CD4-positive, alpha-beta memory T cell (primary cell): ENCODE measurements at regions not wholly inside any gene's neighbourhood (a gene's known extent, or its start where the extent isn't known, plus 50 kb on each side); places are given as distances from the start of the nearest gene placed in this dataset.

ENCODE experiments used
- CTCF ChIA-PET: fragments of 350-600 bp; sonication (Branson Sonifier 250); formaldehyde crosslinking; loops from one replicate; lab custom pipeline; 2021; ENCODE audit warnings: inconsistent platforms; ENCODE audit not compliant: partially characterized antibody; lab: Charles Lee
- POLR2A ChIA-PET: fragments of 350-600 bp; sonication (Branson Sonifier 250); formaldehyde crosslinking; loops from one replicate; lab custom pipeline; 2021; ENCODE audit not compliant: partially characterized antibody; lab: Charles Lee
- DNase-seq, 5 donors: peaks; one replicate each; pipeline versions ENCODE4 v3.0.0 to v3.0.0-alpha.2; 2020 to 2022; ENCODE audit warnings: mixed read lengths in 1 of 5
- H3K27ac ChIP-seq: one replicate; pipeline ENCODE4 v1.7.0; 2013; ENCODE audit warnings: low read depth, low read length
- H3K27me3 ChIP-seq: 2 replicates; pipeline ENCODE4 v1.7.0; 2013; ENCODE audit warnings: mild to moderate bottlenecking, low read length, moderate library complexity; ENCODE audit not compliant: insufficient read depth
- H3K36me3 ChIP-seq: 2 replicates; pipeline ENCODE4 v1.7.0; 2013; ENCODE audit warnings: mild to moderate bottlenecking, low read length, moderate library complexity; ENCODE audit not compliant: insufficient read depth
- H3K4me1 ChIP-seq: 2 replicates; pipeline ENCODE4 v1.7.0; 2013; ENCODE audit warnings: mild to moderate bottlenecking, low read length, moderate library complexity; ENCODE audit not compliant: insufficient read depth
- H3K4me3 ChIP-seq, 2 donors: one replicate each; pipeline ENCODE4 v1.7.0; 2013; ENCODE audit warnings: low read length in 2 of 2, mild to moderate bottlenecking in 1 of 2
- H3K9me3 ChIP-seq, 2 donors: one replicate each; pipeline ENCODE4 v1.7.0; 2013; ENCODE audit warnings: low read length in 2 of 2, control low read depth in 1 of 2; ENCODE audit not compliant: control insufficient read depth in 1 of 2
- H3K27ac Mint-ChIP-seq, 7 donors: one replicate each; pipeline ENCODE4 v1.8.0; 2020 to 2021; ENCODE audit warnings: mixed read lengths in 7 of 7, mild to moderate bottlenecking in 6 of 7, inconsistent platforms in 3 of 7, moderate library complexity in 3 of 7
- H3K27me3 Mint-ChIP-seq, 2 donors: one replicate each; pipeline ENCODE4 v1.8.0; 2020 to 2021; ENCODE audit warnings: mixed read lengths in 2 of 2
- H3K36me3 Mint-ChIP-seq, 2 donors: one replicate each; pipeline ENCODE4 v1.8.0; 2020 to 2021; ENCODE audit warnings: mixed read lengths in 2 of 2, inconsistent platforms in 1 of 2, mild to moderate bottlenecking in 1 of 2
- H3K4me1 Mint-ChIP-seq, 4 donors: one replicate each; pipeline ENCODE4 v1.8.0; 2020 to 2021; ENCODE audit warnings: mixed read lengths in 4 of 4, mild to moderate bottlenecking in 1 of 4
- H3K4me3 Mint-ChIP-seq, 8 donors: one replicate each; pipeline ENCODE4 v1.8.0; 2020 to 2021; ENCODE audit warnings: mixed read lengths in 8 of 8, mild to moderate bottlenecking in 7 of 8, moderate library complexity in 6 of 8, inconsistent platforms in 3 of 8
- H3K9me3 Mint-ChIP-seq, 8 donors: one replicate each; pipeline ENCODE4 v1.8.0; 2020 to 2021; ENCODE audit warnings: mixed read lengths in 8 of 8, mild to moderate bottlenecking in 5 of 8, inconsistent platforms in 3 of 8, moderate library complexity in 1 of 8
- intact Hi-C: fragments of 100-400 bp; cut with micrococcal nuclease; formaldehyde crosslinking; loops from one replicate; pipeline ENCODE4 v1.15.1; 2023

DNA sequence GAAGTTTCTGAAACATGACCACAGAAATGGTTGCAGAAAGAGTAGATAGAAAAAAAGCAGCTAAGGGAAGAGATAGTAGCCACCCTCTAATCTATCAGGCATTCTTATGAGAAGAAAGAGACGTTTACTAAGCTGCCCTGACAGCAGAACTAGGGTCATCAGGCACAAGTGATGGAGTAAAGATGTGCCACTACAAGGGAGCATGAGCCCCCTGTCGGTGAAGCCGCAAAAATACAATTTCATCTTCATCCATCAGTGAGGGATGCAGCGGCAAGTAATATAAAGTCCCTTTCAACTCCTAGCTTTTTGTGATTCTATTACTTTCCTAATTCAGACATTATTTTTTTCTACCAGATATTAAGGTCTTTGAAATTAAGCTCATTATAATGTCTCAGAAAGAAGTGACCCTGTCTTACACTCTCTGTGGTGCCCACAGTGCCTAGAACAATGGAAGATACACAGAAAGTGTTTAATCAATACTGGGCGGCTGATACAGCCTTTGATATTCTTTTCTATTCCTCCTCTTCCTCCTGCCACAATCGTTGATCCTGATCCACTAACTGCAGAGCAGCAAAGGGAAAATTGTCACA is 651.6 kb downstream of the NTRK3 start:
- no peaks in the 10 kb centered on the region for H3K4me1 ChIP-seq
- ChIA-PET POLR2A (no interaction called here), CTCF (interaction anchor here (1.2 to 2.0 kb wide), 3 partner anchors 9 to 1372 kb away, joined by 4 to 5 read pairs (median 5); no protein-coding TSS in a partner anchor)
- H3K27me3 Mint-ChIP-seq, result peaks cover 0 to 1% of the 10 kb centered on the region in 2 donors
- no peak overlapping the region for H3K27ac ChIP-seq
- no peaks in the 10 kb centered on the region for H3K9me3 ChIP-seq
- no peak overlapping the region for H3K4me3 ChIP-seq
- no peaks in the 10 kb centered on the region for H3K36me3 Mint-ChIP-seq
- no peaks in the 10 kb centered on the region for H3K27me3 ChIP-seq
- intact Hi-C loops, result no loop called here
- peak in 1 of 5 donors; percentile 3 for DNase-seq
- H3K27ac Mint-ChIP-seq, result no peak overlapping the region
- H3K9me3 Mint-ChIP-seq, result peaks cover 0 to 3% (median 0%) of the 10 kb centered on the region in 8 donors
- no peak overlapping the region for H3K4me3 Mint-ChIP-seq
- no peaks in the 10 kb centered on the region for H3K36me3 ChIP-seq
- no peaks in the 10 kb centered on the region for H3K4me1 Mint-ChIP-seq

- no peaks in the 10 kb centered on the region for H3K36me3 ChIP-seq
- H3K27me3 ChIP-seq, result no peaks in the 10 kb centered on the region
- ChIA-PET CTCF (no interaction called here), POLR2A (no interaction called here)
- Mint-ChIP-seq H3K4me1 (peaks cover 9 to 16% (median 10%) of the 10 kb centered on the region in 4 donors), H3K36me3 (no peaks in the 10 kb centered on the region), H3K27me3 (peaks cover 0 to 1% of the 10 kb centered on the region in 2 donors), H3K9me3 (no peaks in the 10 kb centered on the region), H3K27ac (no peak overlapping the region), H3K4me3 (no peak overlapping the region)
- peaks cover 11% of the 10 kb centered on the region for H3K4me1 ChIP-seq
- H3K4me3 ChIP-seq, result no peak overlapping the region
- intact Hi-C loops, result no loop called here
- no peak for DNase-seq
- no peak overlapping the region for H3K27ac ChIP-seq
- no peaks in the 10 kb centered on the region for H3K9me3 ChIP-seq
Measured at GRCh38 chr15:87602371-87602770, 654.2 kb downstream of the NTRK3 start.

GRCh38 chr15:87599616-87600015 is 656.9 kb downstream of the NTRK3 start:
- no peak overlapping the region for H3K27ac Mint-ChIP-seq
- peaks cover 22% of the 10 kb centered on the region for H3K4me1 ChIP-seq
- H3K36me3 ChIP-seq, result no peaks in the 10 kb centered on the region
- intact Hi-C loops, result no loop called here
- H3K9me3 Mint-ChIP-seq, result peaks cover 0 to 3% (median 0%) of the 10 kb centered on the region in 8 donors
- no peak for DNase-seq
- H3K36me3 Mint-ChIP-seq, result no peaks in the 10 kb centered on the region
- no peaks in the 10 kb centered on the region for H3K27me3 Mint-ChIP-seq
- H3K27ac ChIP-seq, result no peak overlapping the region
- CTCF ChIA-PET, result no interaction called here
- peaks cover 17 to 30% (median 18%) of the 10 kb centered on the region in 4 donors for H3K4me1 Mint-ChIP-seq
- no peak overlapping the region for H3K4me3 ChIP-seq
- POLR2A ChIA-PET, result no interaction called here
- no peaks in the 10 kb centered on the region for H3K27me3 ChIP-seq
- H3K4me3 Mint-ChIP-seq, result no peak overlapping the region
- H3K9me3 ChIP-seq, result no peaks in the 10 kb centered on the region

DNA sequence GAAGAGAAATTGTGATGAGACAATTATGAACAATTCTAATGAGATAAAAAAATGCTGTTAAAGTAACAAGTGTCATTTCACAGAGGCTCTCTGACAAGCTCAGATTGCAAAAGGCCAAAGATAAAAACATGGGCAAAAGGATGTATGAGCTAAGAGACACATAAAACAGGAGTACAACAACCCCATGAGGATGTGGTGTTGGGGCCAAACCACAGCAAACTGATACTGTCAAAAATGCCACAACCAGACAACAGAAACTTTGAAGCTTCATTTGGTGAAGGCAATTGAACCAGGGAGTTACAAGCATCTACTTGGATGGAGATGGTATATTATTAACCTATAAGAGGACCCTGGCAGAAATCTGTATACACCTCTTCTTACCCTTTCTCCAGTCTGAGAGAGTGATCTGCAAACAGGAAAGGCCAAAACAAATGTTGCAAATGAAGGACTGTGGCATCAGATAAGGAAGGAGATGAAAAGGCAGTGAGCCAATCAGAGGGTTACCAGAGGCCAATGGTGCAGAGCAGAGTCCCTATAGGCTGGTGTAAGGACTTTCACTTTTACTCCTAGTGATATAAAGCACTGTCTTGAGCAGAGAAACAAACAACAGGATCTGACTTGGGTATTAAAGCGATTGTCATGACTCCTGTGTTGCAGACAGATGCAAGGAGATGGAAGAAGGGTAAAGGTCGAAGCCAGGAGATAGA is 659.0 kb downstream of the NTRK3 start:
- DNase-seq, result peak; percentile 47 to 62 (median 56)
- Mint-ChIP-seq H3K27me3 (no peaks in the 10 kb centered on the region), H3K27ac (peak overlapping the region in 6 of 7 donors; percentile 30 to 91 (median 45)), H3K4me3 (peak overlapping the region; percentile 2 to 78 (median 47)), H3K4me1 (peaks cover 18 to 30% (median 20%) of the 10 kb centered on the region in 4 donors), H3K36me3 (no peaks in the 10 kb centered on the region), H3K9me3 (peaks cover 0 to 7% (median 0%) of the 10 kb centered on the region in 8 donors)
- ChIA-PET POLR2A (no interaction called here), CTCF (no interaction called here)
- intact Hi-C loops, result no loop called here
- no peaks in the 10 kb centered on the region for H3K27me3 ChIP-seq
- H3K9me3 ChIP-seq, result no peaks in the 10 kb centered on the region
- no peak overlapping the region for H3K27ac ChIP-seq
- peak overlapping the region in 1 of 2 donors; percentile 4 for H3K4me3 ChIP-seq
- H3K36me3 ChIP-seq, result no peaks in the 10 kb centered on the region
- H3K4me1 ChIP-seq, result peaks cover 22% of the 10 kb centered on the region

- intact Hi-C loops, result no loop called here
- Histone ChIP-seq H3K27me3 (no peaks in the 10 kb centered on the region), H3K4me1 (peaks cover 3% of the 10 kb centered on the region), H3K27ac (no peak overlapping the region), H3K36me3 (no peaks in the 10 kb centered on the region), H3K4me3 (no peak overlapping the region), H3K9me3 (no peaks in the 10 kb centered on the region)
- peaks cover 0 to 4% (median 2%) of the 10 kb centered on the region in 8 donors for H3K9me3 Mint-ChIP-seq
- no peak overlapping the region for H3K27ac Mint-ChIP-seq
- CTCF ChIA-PET, result no interaction called here
- H3K4me1 Mint-ChIP-seq, result peaks cover 1 to 6% (median 4%) of the 10 kb centered on the region in 4 donors
- DNase-seq, result no peak
- no peaks in the 10 kb centered on the region for H3K36me3 Mint-ChIP-seq
- POLR2A ChIA-PET, result no interaction called here
- no peaks in the 10 kb centered on the region for H3K27me3 Mint-ChIP-seq
- H3K4me3 Mint-ChIP-seq, result no peak overlapping the region
Measured at GRCh38 chr15:87591582-87591981, 665.0 kb downstream of the NTRK3 start.

- Mint-ChIP-seq H3K27ac (no peak overlapping the region), H3K9me3 (peaks cover 0 to 4% (median 2%) of the 10 kb centered on the region in 8 donors), H3K4me3 (no peak overlapping the region), H3K4me1 (peaks cover 0 to 6% (median 3%) of the 10 kb centered on the region in 4 donors), H3K36me3 (no peaks in the 10 kb centered on the region), H3K27me3 (no peaks in the 10 kb centered on the region)
- no peak for DNase-seq
- H3K4me3 ChIP-seq, result no peak overlapping the region
- intact Hi-C loops, result no loop called here
- H3K27me3 ChIP-seq, result no peaks in the 10 kb centered on the region
- H3K27ac ChIP-seq, result no peak overlapping the region
- H3K9me3 ChIP-seq, result no peaks in the 10 kb centered on the region
- no peaks in the 10 kb centered on the region for H3K36me3 ChIP-seq
- ChIA-PET CTCF (no interaction called here), POLR2A (no interaction called here)
- no peaks in the 10 kb centered on the region for H3K4me1 ChIP-seq
Measured at GRCh38 chr15:87591042-87591441, 665.5 kb downstream of the NTRK3 start.

DNA sequence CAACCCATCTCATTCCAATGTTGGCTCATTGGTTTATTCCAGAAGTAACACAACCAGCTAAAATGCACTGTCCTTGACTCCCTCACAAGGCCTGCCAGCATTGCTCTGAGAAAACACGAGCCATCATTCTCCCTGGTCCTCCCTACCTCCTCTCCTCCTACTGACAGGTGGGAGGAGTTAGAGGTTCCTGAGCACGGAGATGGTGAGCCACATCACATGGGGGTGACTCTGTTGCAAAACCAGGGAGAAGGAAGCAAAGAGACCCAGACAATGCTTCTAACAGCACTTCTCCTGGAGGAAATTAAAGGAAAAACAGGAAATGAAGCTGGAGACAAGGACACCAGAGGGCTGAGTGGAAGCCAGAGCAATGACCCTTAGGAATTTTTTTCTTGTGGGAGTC is 667.4 kb downstream of the NTRK3 start:
- no peaks in the 10 kb centered on the region for H3K27me3 Mint-ChIP-seq
- Histone ChIP-seq H3K27ac (no peak overlapping the region), H3K36me3 (no peaks in the 10 kb centered on the region), H3K4me3 (no peak overlapping the region), H3K9me3 (no peaks in the 10 kb centered on the region), H3K27me3 (no peaks in the 10 kb centered on the region), H3K4me1 (no peaks in the 10 kb centered on the region)
- H3K4me3 Mint-ChIP-seq, result no peak overlapping the region
- H3K4me1 Mint-ChIP-seq, result peaks cover 0 to 2% (median 0%) of the 10 kb centered on the region in 4 donors
- no peak overlapping the region for H3K27ac Mint-ChIP-seq
- intact Hi-C loops, result no loop called here
- ChIA-PET CTCF (no interaction called here), POLR2A (no interaction called here)
- H3K9me3 Mint-ChIP-seq, result peaks cover 0 to 4% (median 2%) of the 10 kb centered on the region in 8 donors
- H3K36me3 Mint-ChIP-seq, result no peaks in the 10 kb centered on the region
- DNase-seq, result no peak
